Fibroblast of pulmonary artery (primary cell): ENCODE measurements at regions not wholly inside any gene's neighbourhood (a gene's known extent, or its start where the extent isn't known, plus 50 kb on each side); places are given as distances from the start of the nearest gene placed in this dataset.

Source experiments
- DNase-seq: peaks from one replicate; pipeline ENCODE4 v3.0.0-alpha.2; 2010; ENCODE audit warnings: low read depth
- H3K4me3 ChIP-seq: replicated peaks from 2 replicates; pipeline ENCODE4 v1.5.1; 2011; ENCODE audit warnings: low read depth, mild to moderate bottlenecking, control low read depth, low read length, moderate library complexity
- CTCF ChIP-seq: IDR thresholded peaks from 2 replicates; pipeline ENCODE4 v1.5.1; 2011; ENCODE audit warnings: mild to moderate bottlenecking, control low read depth, low read length, inconsistent platforms; ENCODE audit errors: missing control alignments

- no peak overlapping the region for H3K4me3 ChIP-seq
- TF ChIP-seq CTCF, result no peak
- DNase-seq, result no peak
Observed at GRCh38 chrX:9158611-9159010, 124.7 kb upstream of the FAM9B start.

GRCh38 chrX:9160698-9161329 lies 126.9 kb upstream of the FAM9B start:
- no peak overlapping the region for H3K4me3 ChIP-seq
- DNase-seq, result no peak
- no peak for TF ChIP-seq CTCF

GRCh38 chrX:9162698-9163097 lies 128.8 kb upstream of the FAM9B start:
- DNase-seq, result no peak
- no peak overlapping the region for H3K4me3 ChIP-seq
- TF ChIP-seq CTCF, result no peak

GRCh38 chrX:9163214-9163709 lies 129.3 kb upstream of the FAM9B start:
- no peak for TF ChIP-seq CTCF
- no peak overlapping the region for H3K4me3 ChIP-seq
- peak; percentile 18 for DNase-seq

- H3K4me3 ChIP-seq, result no peak overlapping the region
- DNase-seq, result no peak
- TF ChIP-seq CTCF, result no peak
Observed at GRCh38 chrX:9164086-9164485, 130.2 kb upstream of the FAM9B start.

- DNase-seq, result peak; percentile 28
- TF ChIP-seq CTCF, result no peak
- H3K4me3 ChIP-seq, result no peak overlapping the region
Observed at GRCh38 chrX:9164533-9165426, 130.9 kb upstream of the FAM9B start.

- no peak for DNase-seq
- TF ChIP-seq CTCF, result no peak
- H3K4me3 ChIP-seq, result no peak overlapping the region
Observed at GRCh38 chrX:9166584-9166944, 132.6 kb upstream of the FAM9B start.
